DMS153 treated with DMSO at 0.1 percent for 48 hours (cell line): ENCODE measurements at regions not wholly inside any gene's neighbourhood (a gene's known extent, or its start where the extent isn't known, plus 50 kb on each side); places are given as distances from the start of the nearest gene placed in this dataset.

Experiments
- DNase-seq: peaks from one replicate; lab custom pipeline; 2025; ENCODE audit not compliant: unreplicated experiment; lab: John Stamatoyannopoulos, UW

DNA sequence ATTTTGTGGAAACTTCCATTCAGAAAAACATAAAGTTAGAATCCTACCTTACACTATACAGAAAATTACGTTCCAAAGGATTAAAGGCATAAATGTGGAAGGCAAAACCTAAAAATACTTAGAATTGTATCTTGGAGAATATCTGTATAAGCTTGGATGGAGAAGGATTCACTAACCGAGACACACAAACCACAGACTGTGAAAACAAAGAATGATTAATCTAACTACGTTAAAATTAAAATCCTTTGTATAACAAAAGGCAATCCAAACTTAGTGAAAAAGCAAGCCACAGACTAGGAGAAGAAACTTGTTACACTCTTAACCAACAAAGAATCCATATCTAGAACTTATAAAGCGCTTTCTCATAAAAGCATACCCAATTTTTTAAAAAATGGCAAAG is 678.8 kb downstream of the INHBA start:
- DNase-seq, result no peak

DNA sequence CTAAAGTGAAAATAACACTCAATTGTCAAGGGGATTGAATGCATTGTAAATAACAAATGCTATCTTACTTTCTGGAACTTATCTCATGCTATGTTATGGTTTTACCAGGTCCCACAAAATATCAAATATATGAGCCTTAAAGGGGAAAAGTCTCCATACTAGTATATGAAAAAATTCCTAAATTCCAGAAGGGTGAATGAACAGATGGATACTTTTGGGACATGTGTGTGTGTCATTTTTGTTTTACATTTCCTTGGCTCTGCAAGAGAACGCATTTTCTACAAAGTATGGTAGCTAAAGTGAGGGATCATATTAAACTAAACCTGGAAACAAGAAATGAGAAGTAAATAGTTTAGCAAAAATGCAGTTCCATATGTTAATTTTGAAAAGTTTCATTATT is 682.8 kb downstream of the INHBA start:
- DNase-seq, result no peak

- no peak for DNase-seq
These were observed 689.8 kb downstream of the INHBA start for GRCh38 chr7:41013117-41013516.

DNA sequence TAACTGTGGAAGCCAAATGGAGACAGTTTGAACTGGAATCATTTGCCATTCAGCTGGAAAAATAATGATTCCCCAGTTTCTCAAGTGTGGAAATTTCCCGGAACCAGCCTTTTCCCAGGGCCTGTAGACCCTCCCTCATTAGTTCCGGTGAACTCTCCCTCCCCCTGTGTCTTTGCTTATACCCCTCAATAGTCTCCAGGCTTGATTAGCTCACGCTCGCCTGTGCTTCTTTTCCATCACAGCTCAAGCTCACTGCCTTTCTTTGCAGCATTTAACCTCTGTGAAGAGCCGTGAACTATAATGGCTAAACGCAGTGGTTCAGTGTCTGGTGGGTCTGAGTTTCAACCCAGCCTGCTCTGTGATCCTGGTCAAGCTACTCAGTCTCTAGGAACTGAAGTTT is 690.8 kb downstream of the INHBA start:
- DNase-seq, result no peak

DNA sequence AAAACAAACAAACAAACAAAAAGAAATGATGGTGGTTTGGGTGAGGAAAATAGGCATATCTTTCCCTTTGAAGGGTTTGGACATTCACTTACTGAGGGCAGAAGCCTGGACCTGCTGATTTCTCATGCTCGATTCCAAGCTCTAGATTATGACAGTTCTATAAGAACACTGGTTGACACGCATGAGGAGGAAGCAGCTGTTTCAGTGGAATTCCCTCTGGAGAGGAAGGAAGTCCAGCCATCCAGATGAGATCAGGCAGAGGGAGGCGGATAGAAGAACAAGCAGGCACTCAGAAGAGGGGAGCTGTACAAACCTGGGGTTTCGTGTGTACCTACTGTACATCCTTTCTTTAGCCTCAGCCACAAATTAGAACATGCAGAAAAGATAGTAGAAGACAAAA is 691.9 kb downstream of the INHBA start:
- no peak for DNase-seq

DNA sequence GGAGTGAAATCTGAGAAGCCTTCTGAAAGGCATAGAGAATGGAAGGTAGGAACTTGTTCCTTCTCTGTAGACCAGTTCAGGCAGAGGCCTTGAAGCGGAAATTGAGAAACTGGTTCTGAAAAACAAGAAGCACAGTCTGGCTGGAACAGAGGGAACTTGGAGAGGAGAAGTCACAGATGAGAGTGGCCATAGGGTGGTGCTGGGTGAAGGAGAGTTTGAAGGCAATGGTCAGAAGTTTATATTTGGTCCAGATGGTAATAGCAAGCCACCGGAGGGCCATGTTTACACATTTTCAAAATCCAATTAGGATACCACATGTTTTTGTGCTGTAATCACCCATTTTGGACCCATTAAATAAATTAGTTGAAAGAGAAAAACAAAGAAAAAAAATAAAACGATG is 692.5 kb downstream of the INHBA start:
- DNase-seq, result no peak

DNA sequence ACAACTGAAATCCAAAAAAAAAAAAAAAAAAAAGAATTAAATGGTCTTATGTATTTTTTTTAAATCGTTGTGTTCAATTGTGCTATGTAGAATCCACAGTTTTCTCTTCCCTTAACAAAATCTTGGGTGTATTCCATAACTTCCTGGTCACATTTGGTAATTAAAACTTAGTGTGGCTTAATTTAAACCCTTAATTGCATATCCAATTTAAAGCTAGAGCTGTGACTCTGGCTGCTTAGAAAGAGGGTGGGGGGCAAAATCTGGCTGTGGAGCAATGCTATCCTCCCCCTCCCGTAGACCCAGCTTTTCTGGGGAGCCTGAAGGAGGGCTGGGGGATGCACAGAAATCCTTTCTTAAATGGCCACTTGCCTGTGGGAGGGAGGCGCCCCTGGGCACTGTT is 695.1 kb downstream of the INHBA start:
- DNase-seq, result no peak

DNA sequence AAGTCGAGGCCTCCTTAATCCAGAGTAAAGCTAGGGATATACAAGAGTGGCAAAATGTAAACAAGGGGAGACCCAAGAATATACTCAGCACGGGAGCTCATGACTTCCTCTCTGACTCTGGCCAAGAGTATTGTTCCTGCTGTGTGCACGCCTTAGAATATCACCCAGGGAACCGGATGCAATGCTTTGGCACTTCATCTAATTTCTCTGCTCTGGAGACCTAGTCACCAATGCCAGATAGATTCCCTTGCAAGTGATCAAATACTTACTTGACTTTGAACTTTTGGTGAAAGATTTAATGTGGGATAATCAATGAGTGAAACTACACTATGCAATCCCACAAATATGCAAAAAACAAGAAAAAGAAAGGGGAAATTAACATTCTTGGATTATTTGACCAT is 695.5 kb downstream of the INHBA start:
- no peak for DNase-seq

- no peak for DNase-seq
These were observed 696.4 kb downstream of the INHBA start for GRCh38 chr7:41006306-41006995.

GRCh38 chr7:41005374-41005901 is 697.5 kb downstream of the INHBA start:
- no peak for DNase-seq

GRCh38 chr7:41003977-41004376 is 698.9 kb downstream of the INHBA start:
- no peak for DNase-seq

- no peak for DNase-seq
These were observed 699.3 kb downstream of the INHBA start for GRCh38 chr7:41003611-41003940.

GRCh38 chr7:41002741-41003610 is 699.9 kb downstream of the INHBA start:
- peak; percentile 61 for DNase-seq

DNA sequence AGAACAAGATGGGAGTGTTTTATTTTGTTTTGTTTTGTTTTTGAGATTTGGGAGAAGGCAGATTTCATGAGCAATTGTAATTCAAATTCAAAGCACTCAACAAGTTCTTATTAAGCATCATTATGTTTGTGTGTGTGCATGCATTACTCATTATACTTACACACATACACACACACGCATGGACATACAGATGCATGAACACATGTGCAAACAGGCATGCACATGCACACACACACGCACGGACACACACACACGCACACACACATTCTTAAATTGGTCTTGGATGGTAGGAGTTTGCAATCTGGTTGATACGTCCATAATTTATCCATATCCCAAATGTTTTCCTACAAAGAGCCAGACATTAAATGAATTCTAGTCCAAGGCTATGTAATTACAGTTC is 702.8 kb downstream of the INHBA start:
- no peak for DNase-seq

- no peak for DNase-seq
These were observed 706.6 kb downstream of the INHBA start for GRCh38 chr7:40996233-40996677.

GRCh38 chr7:40990841-40991240 is 712.0 kb downstream of the INHBA start:
- no peak for DNase-seq

- no peak for DNase-seq
These were observed 715.3 kb downstream of the INHBA start for GRCh38 chr7:40987571-40987970.

GRCh38 chr7:40986351-40986873 is 716.5 kb downstream of the INHBA start:
- DNase-seq, result peak; percentile 72

DNA sequence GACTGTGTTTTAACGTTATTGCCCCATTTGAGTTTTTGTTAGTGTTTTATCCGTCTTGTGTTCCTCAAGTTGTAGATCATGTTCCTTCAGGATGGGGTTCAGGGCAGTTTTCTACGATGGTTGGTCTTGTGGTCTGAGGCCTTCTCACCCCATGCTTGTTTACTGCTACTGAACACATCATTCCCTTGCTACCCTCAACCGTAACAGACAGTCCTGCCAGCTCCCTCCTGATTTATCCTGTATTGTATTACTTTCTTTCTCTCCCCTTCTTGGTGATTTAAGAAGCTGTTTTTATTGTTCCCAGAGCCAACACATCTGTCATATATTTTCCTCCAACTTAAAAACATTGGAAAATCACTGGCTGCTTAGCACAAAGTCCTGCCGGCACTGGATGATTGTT is 719.8 kb downstream of the INHBA start:
- DNase-seq, result no peak

DNA sequence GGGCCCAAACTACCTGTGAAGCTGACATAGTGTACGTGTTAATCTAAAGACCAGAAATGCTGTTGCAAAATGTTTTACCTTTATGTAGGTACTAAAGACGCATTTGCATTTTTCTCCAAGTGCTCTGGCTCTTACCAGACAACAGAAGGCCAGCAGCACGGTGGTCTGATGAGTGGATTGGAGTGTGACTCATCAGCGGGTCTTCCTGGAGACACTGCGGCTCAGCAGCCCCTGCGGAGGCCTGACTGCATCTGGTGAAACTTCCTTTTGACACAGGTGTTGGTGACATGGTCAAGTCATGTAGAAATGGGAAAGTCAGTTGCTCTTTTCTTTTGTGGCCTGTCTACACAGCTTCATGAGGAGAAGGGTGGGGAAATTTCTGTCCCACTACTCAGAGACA is 723.6 kb downstream of the INHBA start:
- DNase-seq, result no peak

GRCh38 chr7:40978047-40978446 is 724.8 kb downstream of the INHBA start:
- no peak for DNase-seq

DNA sequence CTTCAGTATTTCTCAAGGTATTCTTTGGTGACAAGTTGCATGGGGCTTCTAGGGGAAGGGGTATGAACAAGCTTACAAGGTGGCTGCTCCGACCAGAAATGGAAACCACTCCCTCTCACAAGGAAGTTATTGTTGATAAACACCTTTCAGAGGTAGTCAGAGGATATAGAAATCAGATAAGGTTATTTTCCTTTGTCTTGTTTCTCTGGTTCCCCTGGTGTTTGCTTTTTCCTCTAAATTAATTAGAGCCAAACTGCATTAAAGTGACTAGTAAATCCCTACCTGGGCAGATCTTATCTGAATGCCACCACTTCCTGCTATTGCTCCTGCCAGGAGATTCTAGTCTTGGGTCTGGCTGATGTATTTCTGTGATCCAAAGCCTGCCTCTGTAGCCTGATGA is 725.4 kb downstream of the INHBA start:
- no peak for DNase-seq
